HG03520 (cell line): ENCODE measurements at regions not wholly inside any gene's neighbourhood (a gene's known extent, or its start where the extent isn't known, plus 50 kb on each side); places are given as distances from the start of the nearest gene placed in this dataset.

Experiments used
- ATAC-seq: cut with Tn5 transposase; IDR thresholded peaks from one replicate; pipeline ENCODE4 v1.9.1; 2021; ENCODE audit warnings: mild to moderate bottlenecking, moderate library complexity; ENCODE audit not compliant: unreplicated experiment

DNA sequence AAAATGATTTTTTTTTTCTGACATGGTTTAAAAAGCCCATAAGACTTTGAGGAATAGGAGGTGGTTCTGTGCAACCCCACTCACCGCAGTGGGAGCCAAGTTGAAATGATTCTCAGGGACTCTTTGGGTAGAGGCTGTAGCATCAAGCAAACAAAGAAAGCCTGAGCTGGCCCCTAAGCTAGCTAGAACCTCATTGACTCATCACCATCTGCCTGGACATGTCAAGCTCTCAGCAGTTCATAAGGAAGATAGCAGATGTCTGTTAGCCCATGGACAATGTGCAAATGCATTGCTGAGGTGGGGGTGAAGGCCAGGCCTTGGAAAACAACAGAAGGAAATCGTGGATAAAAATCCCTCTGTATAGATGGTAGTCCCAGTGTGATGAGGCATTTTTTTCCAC, 234.8 kb downstream of the NR2F2 start:
- no peak for ATAC-seq

DNA sequence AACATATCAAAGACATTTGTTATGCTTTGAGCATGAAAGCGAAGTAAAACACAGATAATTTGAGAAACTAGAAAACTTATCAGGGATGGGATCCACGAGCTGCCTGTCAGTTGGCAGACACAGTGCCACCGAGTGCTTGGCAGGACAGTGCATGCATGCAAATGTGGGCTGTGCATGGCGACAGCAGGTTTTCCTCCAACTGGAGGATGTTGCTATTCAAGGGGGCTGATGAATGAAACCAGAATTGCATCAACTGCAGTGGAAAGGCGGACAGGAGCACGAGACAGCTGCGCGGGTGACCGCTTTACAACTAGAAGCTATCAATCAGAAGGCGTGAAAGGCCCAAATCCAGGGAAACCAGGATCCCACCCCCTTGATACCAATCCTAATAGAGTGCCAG, 244.3 kb downstream of the NR2F2 start:
- no peak for ATAC-seq

DNA sequence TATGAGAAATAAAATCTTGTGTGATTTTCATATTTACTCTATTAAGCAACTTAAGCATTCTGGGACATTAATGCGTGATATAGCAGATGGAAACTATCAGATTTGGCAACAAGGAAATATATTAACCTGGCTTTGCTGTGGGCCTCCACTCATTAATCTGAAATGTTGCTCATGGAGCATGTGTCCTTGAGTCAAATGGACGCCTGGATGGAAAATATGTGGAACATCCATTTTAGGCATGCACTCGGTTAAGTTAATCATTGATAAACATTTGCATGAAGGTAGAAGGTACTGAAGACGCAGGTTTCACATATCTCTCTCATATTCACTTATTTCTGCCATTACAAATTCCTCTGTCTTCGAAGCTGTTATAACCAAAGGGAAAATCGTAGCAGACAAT, 246.1 kb downstream of the NR2F2 start:
- no peak for ATAC-seq

DNA sequence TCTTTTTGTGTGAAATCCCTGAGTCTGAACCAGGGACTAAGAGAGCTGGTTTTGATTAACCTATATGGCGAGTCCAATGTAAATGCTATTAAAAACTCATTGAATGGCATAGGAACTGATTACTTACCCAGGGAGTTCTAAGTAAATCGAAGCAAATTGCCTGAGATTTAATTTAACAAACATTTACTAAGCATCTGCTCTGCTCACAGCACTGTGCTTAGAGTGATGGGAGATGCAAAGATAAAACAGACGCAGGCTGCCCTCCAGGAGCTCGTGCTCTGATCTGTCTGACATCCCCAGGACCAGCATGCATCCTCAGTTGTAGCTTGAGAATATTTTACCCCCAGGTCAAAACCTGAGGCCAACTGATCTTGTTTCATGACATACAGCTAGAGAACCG, 247.9 kb downstream of the NR2F2 start:
- no peak for ATAC-seq

DNA sequence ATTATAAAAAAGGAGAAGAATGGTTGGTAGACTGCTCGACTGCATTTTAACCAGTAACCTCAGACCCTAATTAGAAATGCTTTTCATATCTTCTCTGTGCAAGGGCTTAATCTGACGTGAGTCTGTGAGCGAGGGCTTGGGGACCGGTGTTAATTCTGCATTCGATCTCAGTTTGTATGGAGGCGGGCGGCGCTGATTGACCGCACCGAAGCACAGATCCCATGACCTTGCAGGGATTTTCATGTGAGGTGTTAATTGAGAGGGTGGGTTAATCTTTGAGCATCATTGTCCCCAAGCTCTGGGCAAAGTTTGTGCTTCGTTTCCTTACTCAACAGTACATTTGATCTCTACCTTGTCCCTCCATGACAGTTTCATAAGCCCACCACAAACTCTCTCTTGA, 250.9 kb downstream of the NR2F2 start:
- ATAC-seq, result no peak

DNA sequence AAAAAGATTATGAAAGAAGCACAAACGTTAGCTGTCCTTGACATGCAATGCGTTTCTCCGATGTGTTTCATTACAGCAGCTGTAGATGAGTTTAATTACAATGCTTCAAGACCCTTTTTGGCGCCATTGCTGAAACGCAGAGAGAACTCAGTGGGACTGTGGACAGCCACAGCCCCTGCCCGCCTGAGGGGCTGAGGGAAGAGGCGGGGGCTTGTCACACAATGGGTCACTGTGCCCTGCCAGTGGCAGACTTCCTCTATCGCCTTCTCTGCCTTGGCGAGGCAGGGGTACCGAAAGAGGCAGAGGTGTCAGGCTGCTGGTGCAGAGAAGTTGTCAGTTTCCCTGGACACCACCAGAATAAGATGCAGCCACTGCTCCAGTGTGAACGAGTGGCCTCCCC, 252.0 kb downstream of the NR2F2 start:
- no peak for ATAC-seq

DNA sequence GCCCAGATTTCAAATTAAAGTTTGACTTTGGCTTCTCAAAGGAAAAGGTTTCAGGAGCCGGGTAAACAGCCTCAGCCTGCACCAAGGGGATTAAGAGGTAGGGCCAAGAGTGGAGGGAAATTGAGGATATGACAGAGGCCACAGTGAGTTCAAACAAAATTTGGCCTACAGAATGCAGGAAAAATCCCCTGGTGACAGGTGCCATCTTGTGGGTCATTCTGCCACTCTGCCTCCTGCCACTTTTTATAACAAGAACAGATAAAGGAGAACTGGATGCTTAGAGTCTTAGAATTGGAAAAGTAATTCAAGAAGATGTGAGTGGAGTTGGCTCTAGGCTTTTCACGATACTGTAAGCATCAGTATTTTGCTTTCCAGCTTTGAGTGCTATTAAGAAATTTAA, 253.2 kb downstream of the NR2F2 start:
- no peak for ATAC-seq

DNA sequence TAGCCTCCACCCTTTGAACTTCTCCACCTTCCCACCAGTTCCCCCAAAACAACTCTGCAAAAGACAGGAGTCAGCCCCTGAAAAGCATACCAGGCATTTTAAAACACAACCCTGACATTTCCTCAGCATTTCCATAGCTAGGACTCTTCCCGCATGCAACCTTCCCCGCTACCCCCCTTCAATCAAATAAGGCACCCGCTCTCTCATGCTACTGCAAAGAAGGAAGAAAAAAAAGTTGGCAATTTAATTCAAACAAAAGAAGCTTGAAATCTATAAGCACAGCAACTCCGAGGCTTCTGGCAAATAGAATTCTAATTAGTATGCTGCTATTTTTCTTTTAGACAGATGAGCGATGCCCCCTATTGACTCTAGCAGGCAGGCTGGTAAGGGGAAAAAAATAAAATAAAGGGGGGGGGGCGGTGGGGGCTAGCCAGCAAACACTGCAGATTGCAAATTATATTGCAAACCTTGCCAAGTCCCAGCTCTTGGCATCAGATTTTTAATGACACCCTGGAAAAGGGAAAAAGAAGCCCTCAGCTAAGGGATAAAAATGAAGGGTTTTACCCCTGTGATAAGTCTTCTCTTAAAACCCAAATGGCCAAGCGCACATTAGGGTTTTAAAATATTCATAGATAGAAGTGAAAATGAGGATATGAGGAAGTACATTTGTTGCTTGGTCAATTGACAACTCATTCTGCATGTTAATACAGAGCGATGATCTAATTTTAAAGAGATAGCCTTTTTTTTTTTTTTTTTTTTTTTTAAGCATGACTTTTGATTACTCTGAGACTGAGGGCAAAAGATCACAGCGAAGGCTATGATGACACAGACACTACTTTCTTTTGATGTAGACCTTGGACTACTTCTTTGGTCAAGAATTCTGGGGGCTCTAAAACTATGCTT, 255.2 kb downstream of the NR2F2 start:
- ATAC-seq, result no peak

DNA sequence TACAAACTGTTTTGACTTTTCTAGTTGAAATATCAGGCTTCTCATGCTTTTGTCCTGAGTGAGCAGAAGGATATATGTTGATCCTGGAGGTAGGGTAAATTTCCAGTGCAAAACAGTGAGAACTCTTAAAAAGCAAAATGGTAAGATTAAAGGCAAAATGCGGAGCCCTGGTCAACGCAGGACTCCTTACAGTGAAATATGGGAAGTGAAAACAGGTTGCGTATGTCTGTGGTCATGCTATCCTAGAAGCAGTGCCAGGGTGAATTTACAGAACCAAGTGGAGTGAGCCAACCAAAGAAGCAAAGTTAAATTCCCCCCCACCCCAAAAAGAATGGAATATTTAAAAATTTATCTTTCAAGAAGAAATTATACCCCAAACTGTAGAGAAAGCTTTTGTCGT, 256.4 kb downstream of the NR2F2 start:
- ATAC-seq, result no peak

DNA sequence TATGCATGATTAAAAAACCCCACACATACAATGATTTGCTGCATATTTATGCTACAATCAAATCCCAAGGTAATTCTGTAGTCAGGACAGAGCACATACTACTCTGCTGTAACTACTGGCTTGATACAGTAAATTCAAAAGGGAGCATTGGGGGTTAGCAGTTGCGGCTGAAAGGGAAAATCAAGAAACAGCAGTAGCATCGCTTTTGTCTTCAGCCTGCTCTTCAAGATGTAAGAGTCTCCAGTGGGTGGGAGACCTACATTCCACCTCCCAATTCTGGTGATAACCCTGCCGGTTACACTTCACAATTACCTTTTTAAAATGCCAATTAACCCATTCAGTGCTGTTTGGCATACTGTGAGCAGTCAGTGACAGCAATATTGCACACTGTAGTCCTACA, 259.4 kb downstream of the NR2F2 start:
- ATAC-seq, result no peak

DNA sequence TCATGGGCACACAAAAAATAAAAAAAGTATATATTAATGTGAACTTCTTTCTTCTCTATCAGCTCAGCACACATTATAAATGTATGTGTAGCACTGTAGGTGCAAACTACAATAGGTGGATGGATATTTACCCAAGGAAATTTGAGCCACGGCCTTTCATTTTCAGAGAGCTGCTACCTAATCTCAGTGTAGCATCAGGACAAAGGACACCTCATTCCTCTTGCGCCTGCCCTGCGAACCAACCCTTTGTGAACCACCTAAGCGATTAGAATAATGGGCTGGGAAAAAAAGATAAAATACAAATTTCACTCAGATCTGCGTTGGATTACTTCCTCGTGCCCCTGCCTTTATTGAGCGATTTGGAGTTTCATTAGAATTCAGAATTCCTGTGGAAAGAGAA, 263.2 kb downstream of the NR2F2 start:
- ATAC-seq, result no peak

DNA sequence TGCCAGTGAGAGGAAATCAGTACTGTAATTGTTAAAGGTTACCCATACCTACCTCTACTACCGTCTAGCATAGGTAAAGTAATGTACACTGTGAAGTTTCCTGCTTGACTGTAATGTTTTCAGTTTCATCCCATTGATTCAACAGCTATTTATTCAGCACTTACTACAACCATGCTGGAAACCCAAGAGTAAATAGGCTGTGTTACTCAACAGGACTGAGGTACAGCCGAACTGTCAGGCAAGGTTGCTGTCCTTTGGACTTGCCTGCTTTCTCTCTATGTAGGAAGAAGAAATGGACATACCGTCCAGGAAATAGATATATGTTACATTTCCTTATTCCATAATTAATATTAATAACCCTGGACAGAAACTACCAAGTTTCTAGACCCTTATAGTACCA, 265.5 kb downstream of the NR2F2 start:
- no peak for ATAC-seq

DNA sequence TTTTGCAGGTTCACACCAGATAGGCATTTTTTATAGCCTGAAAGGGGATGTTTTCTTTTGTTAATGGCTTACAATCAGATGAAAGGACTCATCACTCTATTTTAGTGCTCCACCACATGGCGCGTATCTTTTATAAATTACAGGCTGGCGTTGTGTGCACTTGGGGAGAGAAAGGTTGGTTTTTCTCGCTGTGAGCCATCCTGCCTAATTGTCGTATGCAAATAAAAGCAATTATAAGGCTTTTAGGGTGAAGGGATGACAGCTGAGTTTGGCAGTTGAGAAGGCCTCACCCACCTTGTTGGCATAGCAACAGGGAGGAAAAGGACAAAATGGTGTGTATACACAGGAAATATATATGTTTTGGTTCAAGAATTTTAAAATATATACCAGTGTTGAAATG, 268.0 kb downstream of the NR2F2 start:
- ATAC-seq, result no peak

DNA sequence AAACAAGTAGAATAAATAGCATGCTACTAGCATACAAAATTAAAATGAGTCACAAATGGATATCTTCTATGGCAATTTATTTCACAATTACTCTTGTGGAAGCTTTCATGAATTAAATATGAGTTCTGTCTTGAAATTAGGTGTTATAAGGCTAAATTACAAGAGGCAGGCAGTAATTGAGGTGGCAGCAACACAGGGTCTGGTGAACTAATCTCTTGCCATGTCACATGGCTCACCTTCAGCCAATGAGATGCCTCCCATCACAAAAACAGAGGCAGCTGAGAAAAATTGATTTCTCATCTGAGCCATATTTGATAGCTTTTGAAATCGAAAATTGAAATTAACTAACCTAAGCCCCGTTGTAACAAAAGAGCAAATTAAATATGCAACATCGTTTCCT, 268.8 kb downstream of the NR2F2 start:
- no peak for ATAC-seq

DNA sequence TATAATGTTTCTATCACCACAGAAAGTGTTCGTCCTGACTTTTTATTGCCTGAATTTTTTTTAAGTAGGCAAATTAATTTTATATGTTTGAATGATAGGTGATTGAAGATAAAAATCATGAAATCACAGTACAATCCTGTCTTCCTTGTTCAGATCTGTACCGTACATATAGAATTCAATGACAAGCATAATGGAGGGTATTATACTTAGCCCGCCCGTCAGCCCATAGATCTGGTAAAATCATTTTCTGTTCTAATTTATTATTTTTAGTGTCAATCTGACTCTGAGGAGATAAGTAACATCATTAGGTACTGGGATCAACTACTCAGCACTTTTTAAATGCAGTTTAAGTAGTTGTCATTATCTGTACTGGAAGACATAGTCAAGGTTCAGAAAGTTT, 269.9 kb downstream of the NR2F2 start:
- ATAC-seq, result no peak

DNA sequence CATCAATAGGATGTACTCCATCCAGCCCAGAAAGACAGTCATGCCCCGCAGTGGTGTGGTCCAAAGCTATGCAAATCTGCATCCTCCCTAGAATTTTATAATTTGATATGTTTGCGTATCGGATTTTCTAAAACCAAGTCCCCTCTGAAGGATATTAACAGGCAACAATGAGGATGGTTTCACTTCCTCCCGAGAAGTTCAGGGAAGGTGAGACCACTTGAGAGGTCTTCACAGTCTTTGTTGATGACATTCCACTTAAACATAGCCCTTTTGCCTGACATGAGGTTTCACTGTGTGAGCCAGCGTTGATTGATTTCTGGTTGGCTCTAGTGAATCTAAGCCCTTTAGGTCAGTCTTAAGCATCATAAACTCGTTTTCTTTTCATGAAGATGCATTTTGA, 276.1 kb downstream of the NR2F2 start:
- no peak for ATAC-seq

DNA sequence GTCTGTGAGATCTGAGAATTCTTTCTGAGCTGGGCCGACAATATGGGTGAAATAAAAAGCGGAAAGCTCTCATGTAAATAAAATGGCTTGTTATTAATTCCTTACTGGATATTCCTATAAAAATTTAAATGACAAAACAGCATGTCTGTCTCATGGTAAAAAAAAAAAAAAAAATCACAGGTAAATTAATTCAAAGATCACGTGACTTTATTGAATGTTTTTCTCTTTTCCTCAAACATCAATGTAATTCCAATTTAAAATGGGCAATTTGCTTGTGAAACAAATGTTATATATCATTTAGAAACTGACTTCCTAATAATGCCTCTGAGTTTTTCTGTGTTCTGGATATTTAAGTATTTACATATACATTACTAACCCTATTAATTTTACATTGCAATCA, 280.3 kb downstream of the NR2F2 start:
- no peak for ATAC-seq

DNA sequence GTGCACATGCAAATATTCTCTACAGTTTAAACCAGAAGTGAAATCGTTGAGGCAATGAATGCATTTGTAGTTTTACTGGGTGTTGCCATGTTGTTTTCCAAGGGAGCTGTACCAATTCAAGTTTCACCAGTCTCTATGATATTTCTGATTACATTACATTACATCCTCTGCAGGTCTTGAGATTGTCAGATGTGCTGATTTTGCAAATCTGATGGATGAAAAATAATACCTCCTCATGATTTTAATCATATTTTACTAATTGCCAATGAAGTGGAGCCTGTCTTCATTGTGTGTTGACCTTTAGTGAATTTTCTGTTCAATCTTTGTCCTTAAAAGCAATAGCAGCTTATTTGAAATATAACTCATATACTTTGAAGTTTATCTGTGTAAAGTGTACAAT, 282.4 kb downstream of the NR2F2 start:
- no peak for ATAC-seq

DNA sequence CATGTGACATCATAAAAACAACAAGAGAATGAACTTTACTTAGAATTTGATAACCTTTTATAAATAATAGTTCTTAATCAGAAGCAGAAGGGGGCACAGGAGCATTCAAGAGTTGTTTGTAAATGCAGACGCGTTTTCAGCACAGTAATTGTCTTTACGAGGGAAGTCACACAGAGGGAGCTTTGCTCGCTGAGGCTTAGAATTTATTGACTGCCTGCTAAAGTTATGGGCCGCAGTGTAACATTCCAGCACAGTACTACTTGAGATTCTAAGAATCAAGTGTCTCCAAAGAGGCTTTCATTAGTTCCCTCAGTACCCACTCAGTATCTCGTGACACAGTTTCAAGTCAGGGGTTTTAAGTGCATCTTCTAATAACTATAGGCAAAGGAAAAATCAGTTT, 288.7 kb downstream of the NR2F2 start:
- no peak for ATAC-seq

DNA sequence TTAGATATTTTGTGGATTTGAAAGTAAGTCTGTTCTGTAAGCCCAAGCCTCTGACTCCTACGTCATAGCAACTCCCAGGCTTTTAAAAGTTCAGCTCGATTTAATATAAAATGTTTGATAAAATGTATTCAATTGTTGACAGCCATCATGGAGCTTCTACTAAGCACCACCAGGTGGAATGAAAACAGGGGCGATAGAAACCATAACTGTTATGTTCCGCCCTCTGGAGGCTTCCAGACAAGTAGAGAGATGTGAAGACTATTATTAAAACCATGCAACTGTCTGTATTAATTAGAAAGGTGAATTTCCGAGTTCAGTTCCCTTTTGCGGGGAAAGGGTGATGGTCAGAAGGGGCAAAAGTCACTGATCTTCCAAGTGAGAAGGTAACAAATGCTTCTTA, 292.2 kb downstream of the NR2F2 start:
- ATAC-seq, result no peak

DNA sequence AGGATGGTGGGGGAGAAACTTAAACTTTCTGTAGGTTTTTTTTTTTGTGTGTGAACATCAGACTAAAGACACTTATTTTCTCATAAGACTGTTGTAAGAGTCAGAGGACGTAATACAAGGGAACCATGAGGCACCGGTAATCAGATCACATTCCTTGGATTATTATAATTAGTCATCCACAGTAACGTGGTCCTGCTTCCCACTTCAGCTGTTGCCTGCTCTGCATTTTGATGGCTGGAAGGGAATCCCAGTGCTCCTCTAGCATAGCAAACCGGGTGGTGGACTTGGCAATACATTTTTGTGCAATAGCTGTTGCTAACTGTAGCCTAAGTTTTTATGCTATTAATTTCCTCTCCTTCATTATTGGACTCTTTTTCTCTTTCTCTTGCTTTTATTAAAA, 294.8 kb downstream of the NR2F2 start:
- no peak for ATAC-seq

DNA sequence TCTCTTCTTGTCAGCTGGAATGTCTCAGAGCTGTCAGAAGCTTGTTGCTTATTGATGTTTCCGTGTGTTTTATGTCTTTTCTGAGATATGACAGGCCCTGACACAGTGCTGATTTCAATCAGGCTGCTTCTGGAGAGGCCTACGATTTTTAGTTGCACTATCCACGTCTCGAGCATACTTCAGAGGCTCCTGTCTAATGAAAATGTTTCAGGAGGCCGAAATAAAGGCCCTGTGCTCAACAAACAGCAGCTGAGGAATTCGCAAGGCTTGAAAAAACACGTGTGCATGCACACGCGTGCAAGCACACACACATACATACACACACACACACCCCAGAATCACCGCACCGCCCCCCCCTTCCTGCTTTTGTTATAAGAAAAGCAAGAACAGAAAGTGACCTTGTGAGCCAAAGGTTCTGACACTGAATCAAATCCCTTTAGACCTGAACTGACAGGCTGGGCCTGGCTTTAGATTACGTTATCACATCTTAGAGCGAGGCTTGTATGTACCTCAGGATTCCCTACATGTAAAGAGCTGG, 296.6 kb downstream of the NR2F2 start:
- ATAC-seq, result no peak

DNA sequence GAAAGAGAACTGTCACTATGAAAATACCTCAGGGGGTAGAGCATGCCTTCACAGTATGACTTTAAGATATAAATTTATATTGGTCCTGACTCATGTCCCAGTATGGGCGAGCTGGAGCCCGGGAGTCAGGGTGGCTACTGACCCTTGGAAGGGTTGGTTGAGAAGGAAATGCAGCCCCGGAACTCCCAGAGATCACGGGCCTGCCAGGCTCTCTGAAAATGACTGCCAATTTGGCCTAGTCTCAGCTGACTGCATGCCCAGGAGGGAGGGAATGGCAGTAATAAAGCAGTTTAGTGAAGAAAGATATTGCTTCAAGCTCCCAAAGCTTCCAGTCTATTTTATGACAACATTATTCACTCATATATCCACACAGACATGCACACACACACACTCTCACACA, 299.0 kb downstream of the NR2F2 start:
- no peak for ATAC-seq
